Trophoblast cell (in vitro differentiated cells and primary cell): ENCODE measurements at regions not wholly inside any gene's neighbourhood (a gene's known extent, or its start where the extent isn't known, plus 50 kb on each side); places are given as distances from the start of the nearest gene placed in this dataset.

ENCODE experiments used
- DNase-seq, 2 donors: peaks; one replicate each; pipeline ENCODE4 v3.0.0-alpha.2; 2016
- H2AFZ ChIP-seq: 2 replicates; pipeline ENCODE4 v1.6.1; 2013; ENCODE audit warnings: low read length, moderate library complexity, mild to moderate bottlenecking; ENCODE audit not compliant: insufficient read depth, poor library complexity
- H2AK5ac ChIP-seq: 2 replicates; pipeline ENCODE4 v1.6.1; 2013; ENCODE audit warnings: mild to moderate bottlenecking, low read length
- H2BK120ac ChIP-seq: 2 replicates; pipeline ENCODE4 v1.6.1; 2013; ENCODE audit warnings: low read length, mild to moderate bottlenecking, moderate library complexity; ENCODE audit not compliant: insufficient read depth, poor library complexity
- H2BK12ac ChIP-seq: 2 replicates; pipeline ENCODE4 v1.6.1; 2013; ENCODE audit warnings: mild to moderate bottlenecking, low read length, moderate library complexity
- H2BK5ac ChIP-seq: 2 replicates; pipeline ENCODE4 v1.6.1; 2013; ENCODE audit warnings: low read length, low read depth, moderate library complexity, mild to moderate bottlenecking; ENCODE audit not compliant: poor library complexity
- H3K14ac ChIP-seq: 2 replicates; pipeline ENCODE4 v1.6.1; 2013; ENCODE audit warnings: mild to moderate bottlenecking, low read length
- H3K18ac ChIP-seq: 2 replicates; pipeline ENCODE4 v1.6.1; 2013; ENCODE audit warnings: mild to moderate bottlenecking, low read length
- H3K23ac ChIP-seq: 2 replicates; pipeline ENCODE4 v1.6.1; 2013; ENCODE audit warnings: low read length
- H3K27ac ChIP-seq: 2 replicates; pipeline ENCODE4 v1.5.1; 2013; ENCODE audit warnings: low read depth, mild to moderate bottlenecking, inconsistent platforms, low read length, moderate library complexity
- H3K27me3 ChIP-seq: 2 replicates; pipeline ENCODE4 v1.6.1; 2013; ENCODE audit warnings: inconsistent platforms, mild to moderate bottlenecking, low read length, moderate library complexity; ENCODE audit not compliant: insufficient read depth
- H3K36me3 ChIP-seq, 2 experiments: 1 replicate in 1 of 2; 2 replicates in 1 of 2; pipeline ENCODE4 v1.6.1; 2013; ENCODE audit warnings: low read length in 2 of 2, mild to moderate bottlenecking in 2 of 2, moderate library complexity in 1 of 2; ENCODE audit not compliant: insufficient read depth in 2 of 2, control insufficient read depth in 1 of 2
- H3K4ac ChIP-seq: 2 replicates; pipeline ENCODE4 v1.6.1; 2013; ENCODE audit warnings: low read depth, mild to moderate bottlenecking, low read length, moderate library complexity
- H3K4me1 ChIP-seq, 2 experiments: 1 replicate in 1 of 2; 2 replicates in 1 of 2; pipeline ENCODE4 v1.6.1; 2013; ENCODE audit warnings: low read length in 2 of 2, mild to moderate bottlenecking in 2 of 2, moderate library complexity in 1 of 2; ENCODE audit not compliant: insufficient read depth in 2 of 2, control insufficient read depth in 1 of 2
- H3K4me2 ChIP-seq: 2 replicates; pipeline ENCODE4 v1.6.1; 2013; ENCODE audit warnings: inconsistent platforms, mild to moderate bottlenecking, low read length, moderate library complexity
- H3K4me3 ChIP-seq: 2 replicates; pipeline ENCODE4 v1.5.1; 2013; ENCODE audit warnings: mild to moderate bottlenecking, low read depth, low read length, inconsistent platforms
- H3K79me1 ChIP-seq: one replicate; pipeline ENCODE4 v1.6.1; 2013; ENCODE audit warnings: low read length
- H3K79me2 ChIP-seq: 2 replicates; pipeline ENCODE4 v1.6.1; 2013; ENCODE audit warnings: low read length, mild to moderate bottlenecking; ENCODE audit not compliant: control insufficient read depth, insufficient read depth, poor library complexity
- H3K9ac ChIP-seq: 2 replicates; pipeline ENCODE4 v1.6.1; 2013; ENCODE audit warnings: mild to moderate bottlenecking, low read length
- H3K9me3 ChIP-seq: 2 replicates; pipeline ENCODE4 v1.6.1; 2013; ENCODE audit warnings: low read depth, mild to moderate bottlenecking, control low read depth, inconsistent platforms, low read length; ENCODE audit not compliant: insufficient read depth
- H4K12ac ChIP-seq: 2 replicates; pipeline ENCODE4 v1.6.1; 2013; ENCODE audit warnings: low read depth, mild to moderate bottlenecking, low read length, moderate library complexity
- H4K8ac ChIP-seq: 2 replicates; pipeline ENCODE4 v1.6.1; 2013; ENCODE audit warnings: low read depth, mild to moderate bottlenecking, low read length, moderate library complexity
- H4K91ac ChIP-seq: one replicate; pipeline ENCODE4 v1.6.1; 2013; ENCODE audit warnings: low read depth, mild to moderate bottlenecking, low read length, moderate library complexity
- whole genome bisulfite sequencing: extraction: QIAGEN DNeasy Blood & Tissue Kit; methylation state at CpG from one replicate; pipeline ENCODE4 v1.1.7; 2013; ENCODE audit warnings: missing lambda C conversion rate; ENCODE audit not compliant: insufficient read length, insufficient coverage; ENCODE audit errors: extremely low coverage; 5-methylcytosine and 5-hydroxymethylcytosine counted together

GRCh38 chr19:13588957-13589833, 82.9 kb upstream of the CACNA1A start:
- H4K91ac ChIP-seq = no peak overlapping the region
- H2BK5ac ChIP-seq = no peak overlapping the region
- no peak overlapping the region for H4K8ac ChIP-seq
- H3K27ac ChIP-seq = no peak overlapping the region
- H3K79me2 ChIP-seq = no peaks in the 10 kb centered on the region
- H2BK120ac ChIP-seq = no peak overlapping the region
- no peak overlapping the region for H3K14ac ChIP-seq
- no peak overlapping the region for H2BK12ac ChIP-seq
- H3K4me1 ChIP-seq = no peaks in the 10 kb centered on the region
- no peak overlapping the region for H3K18ac ChIP-seq
- no peaks in the 10 kb centered on the region for H3K9me3 ChIP-seq
- H2AFZ ChIP-seq = no peak overlapping the region
- H3K4me3 ChIP-seq = no peak overlapping the region
- H3K27me3 ChIP-seq = no peaks in the 10 kb centered on the region
- H2AK5ac ChIP-seq = no peak overlapping the region
- no peak overlapping the region for H4K12ac ChIP-seq
- peak; percentile 50 to 82 for DNase-seq
- no peak overlapping the region for H3K9ac ChIP-seq
- no CpG with 5 or more reads among the region's 29 CpGs for WGBS
- H3K4me2 ChIP-seq = no peak overlapping the region
- no peak overlapping the region for H3K23ac ChIP-seq
- no peaks in the 10 kb centered on the region for H3K79me1 ChIP-seq
- H3K4ac ChIP-seq = no peak overlapping the region
- H3K36me3 ChIP-seq = no peaks in the 10 kb centered on the region

DNA sequence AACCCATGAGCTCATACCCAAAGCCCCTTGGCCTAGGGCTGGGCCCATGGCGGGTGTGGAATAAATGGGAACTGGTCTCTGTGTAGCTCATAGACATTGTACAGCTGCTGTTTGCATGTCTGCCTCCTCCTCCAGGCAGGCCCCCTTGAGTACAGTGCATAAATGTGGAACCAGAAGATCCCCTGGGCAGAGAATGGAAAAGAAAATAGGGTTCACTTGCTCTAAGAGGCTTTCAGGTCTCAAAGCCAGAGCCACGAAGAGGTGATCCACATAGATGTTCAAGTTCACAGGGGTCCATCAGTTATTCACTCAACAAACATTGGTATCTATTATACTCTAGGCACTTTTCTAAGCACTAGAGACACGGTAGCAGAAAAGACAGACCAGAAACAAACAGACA, 79.2 kb upstream of the CACNA1A start:
- no CpG with 5 or more reads among the region's 3 CpGs for WGBS
- no peak overlapping the region for H3K27ac ChIP-seq

GRCh38 chr19:13583753-13584152, 77.5 kb upstream of the CACNA1A start:
- Histone ChIP-seq H3K79me2 (no peaks in the 10 kb centered on the region), H3K27me3 (no peaks in the 10 kb centered on the region), H4K12ac (no peak overlapping the region), H3K27ac (no peak overlapping the region), H3K9me3 (no peaks in the 10 kb centered on the region), H3K79me1 (no peaks in the 10 kb centered on the region), H3K4me1 (no peaks in the 10 kb centered on the region), H2BK5ac (no peak overlapping the region), H3K4ac (no peak overlapping the region), H3K4me2 (no peak overlapping the region), H2AFZ (no peak overlapping the region), H2BK12ac (no peak overlapping the region), H3K18ac (no peak overlapping the region), H3K14ac (no peak overlapping the region), H3K23ac (no peak overlapping the region), H2AK5ac (no peak overlapping the region), H3K36me3 (no peaks in the 10 kb centered on the region), H4K8ac (no peak overlapping the region), H2BK120ac (no peak overlapping the region), H3K9ac (no peak overlapping the region), H3K4me3 (no peak overlapping the region), H4K91ac (no peak overlapping the region)
- WGBS = no CpG with 5 or more reads among the region's 1 CpG
- DNase-seq = no peak

More for the DNA sequence above, 79.2 kb upstream of the CACNA1A start:
- H2BK5ac ChIP-seq = no peak overlapping the region
- no peak overlapping the region for H4K8ac ChIP-seq
- H3K4ac ChIP-seq = no peak overlapping the region
- no peak overlapping the region for H2AFZ ChIP-seq
- no peaks in the 10 kb centered on the region for H3K9me3 ChIP-seq
- no peaks in the 10 kb centered on the region for H3K27me3 ChIP-seq
- no peak overlapping the region for H3K4me2 ChIP-seq
- no peak overlapping the region for H3K9ac ChIP-seq
- no peak for DNase-seq
- no peak overlapping the region for H2AK5ac ChIP-seq
- H3K14ac ChIP-seq = no peak overlapping the region
- no peaks in the 10 kb centered on the region for H3K36me3 ChIP-seq
- H3K4me1 ChIP-seq = no peaks in the 10 kb centered on the region
- H3K4me3 ChIP-seq = no peak overlapping the region
- H3K23ac ChIP-seq = no peak overlapping the region
- H2BK120ac ChIP-seq = no peak overlapping the region
- no peak overlapping the region for H4K91ac ChIP-seq
- no peak overlapping the region for H3K18ac ChIP-seq
- no peaks in the 10 kb centered on the region for H3K79me1 ChIP-seq
- H3K79me2 ChIP-seq = no peaks in the 10 kb centered on the region
- H2BK12ac ChIP-seq = no peak overlapping the region
- H4K12ac ChIP-seq = no peak overlapping the region

DNA sequence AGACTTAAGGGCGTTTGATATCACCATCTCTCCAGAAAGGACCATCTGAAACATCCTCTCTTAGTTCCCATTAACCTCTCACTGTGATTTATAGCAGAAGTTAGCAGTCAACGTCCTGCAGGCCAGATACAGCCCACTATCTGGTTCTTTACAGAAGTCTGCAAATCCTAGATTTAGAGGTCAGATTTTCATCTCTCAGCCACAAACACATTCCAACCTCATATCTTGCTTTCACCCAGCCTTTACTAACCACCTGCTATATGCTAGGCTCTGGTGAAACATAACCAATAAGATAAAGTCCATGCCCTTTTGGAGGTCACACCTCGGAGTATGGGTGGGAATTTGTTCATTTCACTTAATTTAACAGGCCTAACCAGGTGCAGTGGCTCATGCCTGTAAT, 76.8 kb upstream of the CACNA1A start:
- Histone ChIP-seq H3K27me3 (no peaks in the 10 kb centered on the region), H3K27ac (no peak overlapping the region), H3K9me3 (no peaks in the 10 kb centered on the region), H2BK12ac (no peak overlapping the region), H3K36me3 (no peaks in the 10 kb centered on the region), H2AFZ (no peak overlapping the region), H2BK5ac (no peak overlapping the region), H2BK120ac (no peak overlapping the region), H3K79me1 (no peaks in the 10 kb centered on the region), H3K4me2 (no peak overlapping the region), H4K12ac (no peak overlapping the region), H3K14ac (no peak overlapping the region), H2AK5ac (no peak overlapping the region), H3K23ac (no peak overlapping the region), H3K4ac (no peak overlapping the region), H3K4me3 (no peak overlapping the region), H4K8ac (no peak overlapping the region), H3K9ac (no peak overlapping the region), H3K79me2 (no peaks in the 10 kb centered on the region), H3K4me1 (no peaks in the 10 kb centered on the region), H3K18ac (no peak overlapping the region), H4K91ac (no peak overlapping the region)
- no peak for DNase-seq
- no CpG with 5 or more reads among the region's 3 CpGs for WGBS
